PC-9 (cell line): ENCODE measurements at regions not wholly inside any gene's neighbourhood (a gene's known extent, or its start where the extent isn't known, plus 50 kb on each side); places are given as distances from the start of the nearest gene placed in this dataset.

Experiments
- EZH2 ChIP-seq: fragments of 200-600 bp; sonication (generic); IDR thresholded peaks from 2 replicates; pipeline ENCODE4 v1.8.0; 2017; ENCODE audit warnings: antibody characterized with exemption, low read depth
- TF ChIP-seq, protein P1 (sequence below): fragments of 200-600 bp; sonication (generic); conservative IDR thresholded peaks from 2 replicates; pipeline ENCODE4 v1.6.1; 2017; ENCODE audit warnings: mixed run types, antibody characterized with exemption, mild to moderate bottlenecking, moderate library complexity

DNA sequence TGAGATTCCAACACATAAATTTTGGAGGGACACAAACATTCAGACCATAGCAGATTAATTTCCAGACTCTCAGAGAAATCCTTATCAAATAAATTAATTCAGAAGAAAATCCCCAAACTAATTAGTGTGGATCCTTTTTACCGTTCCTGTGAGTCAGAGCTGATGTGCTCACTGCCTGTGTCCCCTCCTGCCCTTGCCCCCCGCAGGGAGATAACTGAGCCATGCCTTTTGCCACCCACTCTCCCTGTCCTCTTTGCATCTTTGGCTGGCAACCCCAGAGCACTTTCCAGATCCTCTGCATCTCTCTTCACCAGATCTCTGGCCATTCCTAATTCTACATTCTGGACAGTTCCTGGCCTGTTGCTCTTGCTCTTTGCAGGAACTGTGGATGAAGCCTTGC, 135.4 kb upstream of the MAP1B start:
- TF ChIP-seq, protein P1, sequence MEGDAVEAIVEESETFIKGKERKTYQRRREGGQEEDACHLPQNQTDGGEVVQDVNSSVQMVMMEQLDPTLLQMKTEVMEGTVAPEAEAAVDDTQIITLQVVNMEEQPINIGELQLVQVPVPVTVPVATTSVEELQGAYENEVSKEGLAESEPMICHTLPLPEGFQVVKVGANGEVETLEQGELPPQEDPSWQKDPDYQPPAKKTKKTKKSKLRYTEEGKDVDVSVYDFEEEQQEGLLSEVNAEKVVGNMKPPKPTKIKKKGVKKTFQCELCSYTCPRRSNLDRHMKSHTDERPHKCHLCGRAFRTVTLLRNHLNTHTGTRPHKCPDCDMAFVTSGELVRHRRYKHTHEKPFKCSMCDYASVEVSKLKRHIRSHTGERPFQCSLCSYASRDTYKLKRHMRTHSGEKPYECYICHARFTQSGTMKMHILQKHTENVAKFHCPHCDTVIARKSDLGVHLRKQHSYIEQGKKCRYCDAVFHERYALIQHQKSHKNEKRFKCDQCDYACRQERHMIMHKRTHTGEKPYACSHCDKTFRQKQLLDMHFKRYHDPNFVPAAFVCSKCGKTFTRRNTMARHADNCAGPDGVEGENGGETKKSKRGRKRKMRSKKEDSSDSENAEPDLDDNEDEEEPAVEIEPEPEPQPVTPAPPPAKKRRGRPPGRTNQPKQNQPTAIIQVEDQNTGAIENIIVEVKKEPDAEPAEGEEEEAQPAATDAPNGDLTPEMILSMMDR, result no peak
- TF ChIP-seq EZH2, result no peak
